Effector memory CD8-positive, alpha-beta T cell (primary cell): ENCODE measurements at regions not wholly inside any gene's neighbourhood (a gene's known extent, or its start where the extent isn't known, plus 50 kb on each side); places are given as distances from the start of the nearest gene placed in this dataset.

Experiments used
- ATAC-seq: fragments of 150-1000 bp; cut with Tn5 transposase; replicated peaks from 2 replicates; pipeline ENCODE4 v1.10.0; 2021; ENCODE audit warnings: mild to moderate bottlenecking, moderate library complexity
- DNase-seq, 3 experiments: peaks; one replicate each; pipeline ENCODE4 v3.0.0; 2021
- H3K27ac Mint-ChIP-seq, 2 donors: one replicate each; pipeline ENCODE4 v1.8.0; 2022; ENCODE audit warnings: mild to moderate bottlenecking in 2 of 2, mixed read lengths in 2 of 2, moderate library complexity in 2 of 2
- H3K27me3 Mint-ChIP-seq, 2 donors: one replicate each; pipeline ENCODE4 v1.8.0; 2022; ENCODE audit warnings: mixed read lengths in 2 of 2
- H3K36me3 Mint-ChIP-seq: one replicate; pipeline ENCODE4 v1.8.0; 2022; ENCODE audit warnings: mild to moderate bottlenecking, moderate library complexity, mixed read lengths; ENCODE audit not compliant: insufficient read depth
- H3K4me1 Mint-ChIP-seq, 2 donors: one replicate each; pipeline ENCODE4 v1.8.0; 2022; ENCODE audit warnings: low read depth in 2 of 2, mixed read lengths in 2 of 2
- H3K4me3 Mint-ChIP-seq, 2 donors: one replicate each; pipeline ENCODE4 v1.8.0; 2022; ENCODE audit warnings: mild to moderate bottlenecking in 2 of 2, mixed read lengths in 2 of 2, moderate library complexity in 2 of 2
- H3K9me3 Mint-ChIP-seq, 2 donors: one replicate each; pipeline ENCODE4 v1.8.0; 2022; ENCODE audit warnings: mixed read lengths in 2 of 2

DNA sequence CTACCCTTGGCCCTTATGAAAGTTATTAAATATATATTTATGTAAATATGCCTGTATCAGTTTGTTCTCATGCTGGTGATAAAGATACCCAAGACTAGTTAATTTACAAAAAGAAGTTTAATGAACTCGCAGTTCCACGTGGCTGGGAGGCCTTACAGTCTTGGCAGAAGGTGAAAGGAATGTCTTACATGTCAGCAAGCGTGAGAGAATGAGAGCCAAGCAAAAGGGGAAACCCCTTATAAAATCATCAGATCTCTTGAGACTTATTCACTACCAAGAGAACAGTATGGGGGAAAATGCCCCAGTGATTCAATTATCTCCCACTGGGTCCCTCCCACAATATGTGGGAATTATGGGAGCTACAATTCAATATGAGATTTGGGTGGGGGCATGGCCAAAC lies 506.0 kb upstream of the ATXN8OS start:
- Mint-ChIP-seq H3K9me3 (peaks cover 9 to 21% of the 10 kb centered on the region in 2 donors), H3K4me3 (no peak overlapping the region), H3K27me3 (no peaks in the 10 kb centered on the region), H3K4me1 (no peaks in the 10 kb centered on the region), H3K27ac (no peak overlapping the region), H3K36me3 (no peaks in the 10 kb centered on the region)
- DNase-seq (no peak), ATAC-seq (no peak)

DNA sequence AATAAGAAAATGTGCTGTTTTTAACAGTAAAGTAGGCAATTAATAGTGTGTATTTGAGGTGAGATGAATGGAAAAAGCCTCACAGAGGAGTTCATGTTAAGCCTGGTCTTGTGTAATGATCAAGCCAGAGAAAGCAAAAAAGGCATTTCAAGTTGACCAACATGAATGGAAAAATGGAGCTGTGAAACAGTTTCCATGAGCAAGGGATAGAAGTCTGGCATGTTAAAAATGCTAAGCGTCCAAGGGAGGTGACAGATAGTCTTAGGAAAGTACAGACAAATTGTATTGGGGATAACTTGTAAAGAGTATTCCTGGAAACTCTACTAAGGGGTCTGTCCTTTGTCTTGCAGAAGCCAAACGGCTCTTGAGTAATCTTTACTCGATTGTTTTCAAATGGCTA lies 506.8 kb upstream of the ATXN8OS start:
- peaks cover 9 to 21% of the 10 kb centered on the region in 2 donors for H3K9me3 Mint-ChIP-seq
- H3K4me1 Mint-ChIP-seq: no peaks in the 10 kb centered on the region
- ATAC-seq: no peak
- DNase-seq: no peak
- H3K36me3 Mint-ChIP-seq: no peaks in the 10 kb centered on the region
- H3K27me3 Mint-ChIP-seq: no peaks in the 10 kb centered on the region
- H3K27ac Mint-ChIP-seq: no peak overlapping the region
- no peak overlapping the region for H3K4me3 Mint-ChIP-seq

DNA sequence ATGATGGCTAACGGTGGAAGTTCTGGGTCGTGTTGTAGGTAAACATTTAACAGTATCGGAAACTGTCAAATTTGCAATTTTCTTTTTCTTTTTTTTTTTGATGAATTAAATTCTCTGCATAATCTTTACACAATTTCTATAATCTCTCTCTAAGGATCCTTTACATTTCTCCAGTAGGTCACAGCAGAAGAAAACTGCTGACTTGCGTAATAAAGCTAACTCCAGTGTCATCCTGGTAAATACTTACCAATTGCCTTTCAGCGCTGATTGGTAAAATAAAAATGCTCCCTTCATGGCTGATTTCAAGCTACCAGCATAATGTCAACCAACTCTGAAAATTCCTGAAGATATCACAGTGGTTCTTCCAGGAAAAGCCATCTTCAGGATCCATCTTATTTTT lies 510.5 kb upstream of the ATXN8OS start:
- no peak for ATAC-seq
- Mint-ChIP-seq H3K4me1 (no peaks in the 10 kb centered on the region), H3K36me3 (peaks cover 7% of the 10 kb centered on the region), H3K9me3 (peaks cover 6 to 20% of the 10 kb centered on the region in 2 donors), H3K27ac (no peak overlapping the region), H3K27me3 (no peaks in the 10 kb centered on the region), H3K4me3 (no peak overlapping the region)
- DNase-seq: no peak

- ATAC-seq (no peak), DNase-seq (no peak)
- Mint-ChIP-seq H3K4me1 (no peaks in the 10 kb centered on the region), H3K27me3 (no peaks in the 10 kb centered on the region), H3K4me3 (no peak overlapping the region), H3K27ac (no peak overlapping the region), H3K9me3 (peaks cover 5 to 18% of the 10 kb centered on the region in 2 donors), H3K36me3 (peaks cover 7% of the 10 kb centered on the region)
These were observed 512.4 kb upstream of the ATXN8OS start for GRCh38 chr13:69595181-69595580.

DNA sequence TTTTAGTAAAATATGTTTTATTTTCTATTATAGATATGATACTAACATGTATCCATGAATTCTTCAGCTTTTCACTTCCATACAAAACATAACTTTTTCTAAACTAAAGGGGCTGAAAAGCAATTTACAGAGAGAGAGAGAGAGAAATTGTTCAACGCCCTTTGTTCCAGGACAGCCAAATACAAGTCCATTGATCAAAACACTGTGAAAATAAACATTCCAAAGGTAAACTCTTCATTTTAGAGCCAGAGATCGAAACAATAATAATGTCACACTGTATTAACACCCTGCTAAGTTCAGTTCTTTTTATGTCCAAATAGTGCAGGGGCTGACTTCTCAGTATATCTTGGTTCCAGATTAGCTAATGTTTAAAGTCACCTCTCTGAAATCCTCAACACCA lies 516.2 kb upstream of the ATXN8OS start:
- Mint-ChIP-seq H3K36me3 (peaks cover 7% of the 10 kb centered on the region), H3K4me1 (no peaks in the 10 kb centered on the region), H3K27ac (no peak overlapping the region), H3K4me3 (no peak overlapping the region), H3K9me3 (peaks cover 5 to 15% of the 10 kb centered on the region in 2 donors), H3K27me3 (no peaks in the 10 kb centered on the region)
- ATAC-seq (no peak), DNase-seq (no peak)

GRCh38 chr13:69589531-69590235 lies 517.9 kb upstream of the ATXN8OS start:
- Mint-ChIP-seq H3K27ac (no peak overlapping the region), H3K9me3 (peaks cover 5 to 10% of the 10 kb centered on the region in 2 donors), H3K4me3 (no peak overlapping the region), H3K36me3 (peaks cover 3% of the 10 kb centered on the region), H3K27me3 (no peaks in the 10 kb centered on the region), H3K4me1 (no peaks in the 10 kb centered on the region)
- no peak for ATAC-seq
- DNase-seq: no peak

GRCh38 chr13:69585656-69586055 lies 522.0 kb upstream of the ATXN8OS start:
- no peaks in the 10 kb centered on the region for H3K4me1 Mint-ChIP-seq
- H3K27ac Mint-ChIP-seq: no peak overlapping the region
- no peaks in the 10 kb centered on the region for H3K27me3 Mint-ChIP-seq
- peaks cover 4 to 7% of the 10 kb centered on the region in 2 donors for H3K9me3 Mint-ChIP-seq
- no peaks in the 10 kb centered on the region for H3K36me3 Mint-ChIP-seq
- no peak for DNase-seq
- no peak for ATAC-seq
- H3K4me3 Mint-ChIP-seq: no peak overlapping the region

DNA sequence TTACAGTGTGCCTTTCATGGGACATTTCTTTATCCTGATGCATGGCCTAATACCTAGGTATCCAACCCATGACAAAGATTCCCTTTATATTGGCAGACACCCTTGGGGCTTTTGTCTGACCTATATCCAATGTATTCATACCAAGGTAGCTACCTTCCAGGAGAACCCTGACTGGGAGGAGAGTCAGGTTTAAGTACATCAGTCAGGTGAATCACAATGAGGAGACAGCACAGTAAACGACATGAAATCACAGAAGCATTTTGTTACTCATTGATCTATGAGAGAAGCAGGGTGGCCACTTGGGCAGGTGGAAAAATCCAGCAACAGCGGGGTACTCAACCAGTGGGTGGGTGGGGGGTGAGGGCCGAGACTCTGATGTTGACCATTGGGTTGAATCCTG lies 527.4 kb upstream of the ATXN8OS start:
- no peak for ATAC-seq
- H3K27ac Mint-ChIP-seq: no peak overlapping the region
- DNase-seq: no peak
- no peaks in the 10 kb centered on the region for H3K4me1 Mint-ChIP-seq
- H3K4me3 Mint-ChIP-seq: no peak overlapping the region
- peaks cover 3 to 10% of the 10 kb centered on the region in 2 donors for H3K9me3 Mint-ChIP-seq
- H3K36me3 Mint-ChIP-seq: no peaks in the 10 kb centered on the region
- no peaks in the 10 kb centered on the region for H3K27me3 Mint-ChIP-seq

GRCh38 chr13:69579351-69579750 lies 528.3 kb upstream of the ATXN8OS start:
- ATAC-seq: no peak
- H3K36me3 Mint-ChIP-seq: no peaks in the 10 kb centered on the region
- H3K27me3 Mint-ChIP-seq: no peaks in the 10 kb centered on the region
- no peak overlapping the region for H3K4me3 Mint-ChIP-seq
- no peak overlapping the region for H3K27ac Mint-ChIP-seq
- H3K4me1 Mint-ChIP-seq: no peaks in the 10 kb centered on the region
- DNase-seq: no peak
- H3K9me3 Mint-ChIP-seq: peaks cover 3 to 10% of the 10 kb centered on the region in 2 donors

DNA sequence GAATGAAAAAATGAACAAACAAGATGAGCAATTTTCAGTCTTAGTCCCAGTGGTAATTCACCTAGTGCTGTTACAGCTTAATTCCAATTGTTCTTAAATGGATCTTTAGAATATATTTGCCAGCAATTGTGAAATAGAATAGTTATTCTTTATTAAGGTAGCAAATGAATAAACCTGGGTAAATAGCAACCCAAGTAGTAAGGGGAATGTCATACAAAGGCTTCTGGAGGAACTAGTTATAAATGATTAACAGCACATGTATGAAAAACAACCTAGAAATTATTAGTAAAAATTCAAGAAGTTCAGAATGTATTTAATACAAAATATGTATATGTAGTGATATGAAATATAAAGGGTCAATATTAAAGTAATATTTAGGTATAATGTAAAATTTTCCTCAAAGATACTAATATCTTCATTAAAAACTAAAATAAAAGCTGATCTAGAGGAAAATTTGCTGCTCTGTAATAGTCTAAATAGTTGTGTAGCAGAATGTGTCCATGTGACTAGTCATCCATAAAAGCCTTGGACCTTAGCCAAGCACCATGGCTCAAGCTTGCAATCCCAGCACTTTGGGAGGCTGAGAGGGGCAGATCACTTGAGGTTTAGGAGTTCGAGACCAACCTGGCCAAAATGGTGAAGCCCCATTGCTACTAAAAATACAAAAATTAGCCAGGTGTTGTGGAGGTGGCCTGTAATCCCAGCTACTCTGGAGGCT lies 535.9 kb upstream of the ATXN8OS start:
- Mint-ChIP-seq H3K27me3 (no peaks in the 10 kb centered on the region), H3K36me3 (no peaks in the 10 kb centered on the region), H3K4me1 (no peaks in the 10 kb centered on the region), H3K27ac (no peak overlapping the region), H3K9me3 (peaks cover 3 to 10% of the 10 kb centered on the region in 2 donors), H3K4me3 (no peak overlapping the region)
- no peak for ATAC-seq
- no peak for DNase-seq

DNA sequence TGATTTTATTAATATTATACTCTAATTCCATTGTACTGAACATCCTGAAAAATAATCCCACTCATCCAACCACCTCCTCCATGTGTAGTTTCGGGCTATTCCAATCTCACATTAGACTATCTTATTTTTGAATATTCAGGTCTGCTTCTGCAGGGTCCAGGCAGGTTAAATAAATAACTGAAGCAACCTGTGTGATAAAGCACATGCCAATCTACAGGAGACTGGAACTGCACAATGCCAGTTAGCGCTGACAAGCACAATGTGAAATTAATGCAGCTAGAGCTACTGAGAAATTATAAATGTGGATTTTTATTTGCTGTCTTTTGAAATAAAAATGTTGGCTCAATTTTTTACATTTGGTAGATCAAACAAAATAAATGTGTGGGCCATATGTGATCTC lies 540.1 kb upstream of the ATXN8OS start:
- peaks cover 2 to 3% of the 10 kb centered on the region in 2 donors for H3K9me3 Mint-ChIP-seq
- ATAC-seq: no peak
- no peaks in the 10 kb centered on the region for H3K27me3 Mint-ChIP-seq
- no peaks in the 10 kb centered on the region for H3K4me1 Mint-ChIP-seq
- no peak for DNase-seq
- H3K4me3 Mint-ChIP-seq: no peak overlapping the region
- H3K27ac Mint-ChIP-seq: no peak overlapping the region
- H3K36me3 Mint-ChIP-seq: no peaks in the 10 kb centered on the region

GRCh38 chr13:69566104-69566716 lies 541.4 kb upstream of the ATXN8OS start:
- DNase-seq: no peak
- no peaks in the 10 kb centered on the region for H3K4me1 Mint-ChIP-seq
- no peak overlapping the region for H3K27ac Mint-ChIP-seq
- ATAC-seq: no peak
- H3K27me3 Mint-ChIP-seq: no peaks in the 10 kb centered on the region
- H3K36me3 Mint-ChIP-seq: no peaks in the 10 kb centered on the region
- H3K4me3 Mint-ChIP-seq: no peak overlapping the region
- H3K9me3 Mint-ChIP-seq: peaks cover 8% of the 10 kb centered on the region in 2 donors

GRCh38 chr13:69565334-69565733 lies 542.3 kb upstream of the ATXN8OS start:
- Mint-ChIP-seq H3K9me3 (peaks cover 8% of the 10 kb centered on the region in 2 donors), H3K27me3 (no peaks in the 10 kb centered on the region), H3K4me3 (no peak overlapping the region), H3K4me1 (no peaks in the 10 kb centered on the region), H3K27ac (no peak overlapping the region), H3K36me3 (no peaks in the 10 kb centered on the region)
- DNase-seq (no peak), ATAC-seq (no peak)
